ENCODE measurements at regions not wholly inside any gene's neighbourhood (a gene's known extent, or its start where the extent isn't known, plus 50 kb on each side); places are given as distances from the start of the nearest gene placed in this dataset.

DNA sequence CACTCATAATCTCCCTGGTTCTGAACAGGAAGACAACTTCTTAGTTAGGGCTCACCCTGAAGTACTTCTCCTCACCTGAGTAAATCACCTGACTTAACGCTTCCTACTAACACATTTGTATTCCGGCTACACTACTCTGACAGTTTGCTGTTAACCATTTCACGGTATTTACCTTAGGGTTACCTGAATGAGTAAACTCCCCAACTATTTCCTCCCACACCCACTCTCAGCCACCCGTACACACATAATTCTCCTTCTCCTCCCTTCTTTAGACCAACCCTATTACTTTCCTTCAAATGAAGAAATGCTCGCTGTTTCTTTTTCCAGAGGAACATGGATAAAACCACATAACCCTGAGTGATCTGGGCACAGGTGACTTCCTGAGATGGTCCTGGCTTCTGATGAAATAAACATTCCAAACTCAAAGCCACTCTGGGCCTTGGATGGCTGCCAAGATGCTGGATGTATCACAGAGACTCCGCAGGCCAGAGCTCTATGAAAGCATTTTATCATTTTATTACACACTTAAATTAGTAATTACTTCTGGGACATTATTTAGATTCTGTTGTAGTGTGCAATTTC, 183.6 kb upstream of the ATP11B start:
- no peak for DNase-seq

DNA sequence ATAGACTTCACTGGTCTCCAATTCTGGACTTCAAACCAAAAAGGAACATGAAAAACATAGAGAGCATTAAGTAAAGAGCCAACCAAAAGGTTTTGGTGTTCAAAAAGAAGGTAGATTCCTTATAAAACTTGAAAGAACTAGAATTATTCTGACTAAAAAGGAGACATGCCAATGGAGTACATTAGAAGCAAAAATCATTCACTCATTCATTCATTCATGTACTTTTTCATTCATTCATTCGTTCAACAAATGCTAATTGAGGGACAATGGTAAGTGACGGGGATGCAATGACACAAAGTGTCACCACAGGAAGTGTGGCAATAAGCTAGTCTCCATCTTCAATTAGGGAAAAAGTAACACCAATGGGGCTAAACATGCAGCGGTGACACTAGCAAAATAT, 181.0 kb upstream of the ATP11B start:
- no peak for DNase-seq

DNA sequence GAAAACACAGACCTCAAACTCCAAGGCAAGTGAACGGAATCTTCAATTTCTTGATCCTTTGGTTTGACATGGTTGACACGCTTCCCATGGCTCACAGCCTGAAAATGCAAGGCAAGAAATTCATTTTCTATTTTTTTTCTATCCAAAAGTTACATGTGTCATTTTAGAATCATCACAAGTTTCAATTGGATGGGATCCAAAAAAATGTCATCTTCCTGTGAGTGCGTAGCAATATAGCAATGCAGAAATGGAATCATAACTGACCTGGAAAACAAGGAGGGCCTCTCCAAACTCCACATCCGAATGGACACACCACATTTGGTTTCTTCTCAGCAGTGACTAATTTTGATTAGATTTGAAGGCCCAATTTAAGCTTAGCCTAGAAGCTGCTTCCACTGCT, 175.8 kb upstream of the ATP11B start:
- no peak for DNase-seq

DNA sequence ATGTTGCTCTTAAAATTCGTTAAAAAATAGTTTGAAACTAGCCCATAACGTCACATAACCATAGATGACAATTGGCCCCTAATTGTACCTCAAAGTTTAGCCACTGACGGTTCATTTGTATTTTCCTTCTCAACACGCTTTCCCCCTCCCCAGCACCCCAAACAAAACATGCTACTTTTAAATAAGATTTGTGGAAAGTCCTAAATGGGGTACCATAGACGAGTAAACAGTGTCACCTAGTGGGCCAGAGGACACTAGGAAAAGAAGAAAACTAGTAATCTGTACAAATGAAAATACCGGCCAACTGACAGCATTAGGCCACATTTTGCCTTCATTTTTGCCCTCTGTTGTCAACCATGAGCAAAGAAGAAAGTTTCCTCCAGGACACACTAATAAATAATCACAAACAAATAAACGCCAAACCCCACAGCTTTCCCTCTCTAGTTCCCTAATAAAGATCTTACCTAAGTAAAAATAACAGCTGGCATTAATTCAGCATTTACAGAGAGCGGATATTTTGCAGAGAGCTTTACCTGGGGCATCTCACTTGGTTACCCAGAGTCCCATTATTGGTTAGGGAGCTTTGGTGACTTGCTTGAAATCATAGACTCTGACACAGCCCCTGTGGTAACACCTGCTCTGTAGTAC, 175.1 kb upstream of the ATP11B start:
- no peak for DNase-seq

DNA sequence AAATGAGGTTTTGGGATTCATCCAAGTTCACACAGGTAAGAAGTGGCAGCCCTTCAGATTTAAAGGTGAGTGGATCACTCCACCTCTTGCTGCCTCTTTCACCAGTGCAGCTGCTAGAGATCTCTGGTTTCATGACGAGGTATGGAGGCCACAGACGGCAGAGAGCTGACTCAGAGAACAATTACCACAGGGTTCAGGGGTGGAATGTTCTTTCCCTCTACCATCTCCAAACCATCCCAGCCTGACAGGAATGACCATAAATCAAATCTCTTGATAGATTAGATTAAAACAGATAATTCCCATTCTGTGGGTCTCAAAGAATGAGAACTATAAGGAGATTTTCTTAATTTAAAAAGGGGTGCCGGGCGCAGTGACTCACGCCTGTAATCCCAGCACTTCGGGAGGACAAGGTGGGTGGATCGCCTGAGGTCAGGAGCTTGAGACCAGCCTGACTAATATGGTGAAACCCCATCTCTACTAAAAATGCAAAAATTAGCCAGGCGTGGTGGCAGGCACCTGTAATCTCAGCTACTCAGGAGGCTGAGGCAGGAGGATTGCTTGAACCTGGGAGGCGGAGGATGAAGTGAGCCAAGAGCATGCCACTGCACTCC, 174.2 kb upstream of the ATP11B start:
- no peak for DNase-seq

DNA sequence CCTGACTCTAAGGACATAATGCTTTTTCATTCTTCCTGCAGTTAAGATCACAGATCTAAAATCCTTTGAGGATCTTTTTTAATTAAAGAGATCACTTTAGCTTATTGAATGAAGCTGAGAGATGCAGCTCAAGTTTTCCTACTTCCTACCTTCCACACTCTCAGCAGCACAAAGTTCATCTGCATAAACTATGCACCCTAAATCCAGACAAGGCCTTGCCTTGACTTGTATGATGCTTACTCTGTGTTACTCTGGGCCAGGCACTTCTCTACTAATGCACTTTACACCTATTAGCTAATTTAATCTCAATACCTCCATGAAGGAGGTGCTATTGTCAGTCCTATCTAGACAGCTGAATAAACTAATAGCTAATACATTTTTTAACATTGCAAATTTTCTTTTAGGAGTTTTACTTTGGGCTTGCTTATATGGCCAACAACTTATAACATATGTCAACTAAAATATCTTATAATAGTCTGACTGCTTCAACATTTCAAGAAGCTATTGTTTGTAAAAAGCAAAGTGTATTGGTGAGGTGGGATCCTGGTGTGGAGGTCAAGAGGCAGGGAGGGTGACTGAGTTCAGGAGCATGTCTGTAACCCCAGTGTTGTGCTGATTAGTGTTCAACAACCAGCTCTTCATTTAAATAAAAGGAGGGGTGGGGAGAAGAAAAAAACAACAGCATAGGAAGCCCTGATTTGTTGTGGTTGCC, 172.4 kb upstream of the ATP11B start:
- DNase-seq = no peak

DNA sequence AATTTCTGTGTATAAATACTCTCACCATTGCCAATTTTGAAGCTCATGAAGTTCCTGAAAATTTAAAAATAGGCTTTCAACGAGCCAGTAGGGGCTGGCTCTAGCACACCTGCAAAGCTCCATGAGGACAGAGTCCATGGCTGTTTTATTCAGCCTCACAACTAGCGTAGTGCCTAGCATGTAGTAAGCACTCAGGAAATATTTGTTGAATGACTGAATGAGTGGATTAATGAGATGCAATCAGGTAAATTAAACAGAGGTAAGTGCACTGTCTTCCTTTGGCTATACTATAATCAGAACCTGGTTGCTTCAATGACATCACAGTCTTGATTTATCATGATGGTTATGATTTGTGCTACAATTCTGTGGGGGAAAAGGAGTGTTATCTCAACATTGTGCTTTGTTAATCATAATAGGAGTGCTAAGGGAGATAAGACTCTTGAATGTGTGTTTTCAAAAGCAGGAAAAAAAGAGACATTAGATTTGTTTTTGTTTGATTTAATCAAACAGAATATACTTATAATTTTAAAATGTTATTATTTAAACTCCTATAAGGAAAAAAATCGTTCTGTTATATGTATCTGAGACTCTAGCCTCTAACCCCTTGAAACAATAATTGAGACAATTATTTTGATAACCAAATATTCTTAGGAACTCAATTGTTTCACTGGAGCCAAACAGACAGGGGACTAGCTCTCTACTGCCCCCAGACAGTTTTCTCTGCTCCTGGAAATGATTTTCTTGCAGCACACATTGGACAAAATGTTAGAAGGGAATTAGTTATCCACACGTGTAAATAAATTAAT, 171.7 kb upstream of the ATP11B start:
- DNase-seq = no peak

DNA sequence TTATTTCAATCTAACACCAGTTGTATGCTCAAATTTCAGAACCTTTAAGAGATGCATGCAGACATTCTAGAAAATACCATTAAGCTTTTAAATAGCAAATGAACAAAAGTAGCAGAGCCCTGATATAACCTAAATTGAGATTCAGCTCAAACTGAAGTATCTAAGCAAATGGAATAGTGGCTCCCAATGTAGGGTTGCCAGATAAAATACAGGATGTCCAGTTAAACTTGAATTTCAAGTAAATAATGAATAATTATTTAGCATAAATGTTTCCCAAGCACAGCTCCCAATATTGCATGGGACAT, 171.1 kb upstream of the ATP11B start:
- DNase-seq = no peak

DNA sequence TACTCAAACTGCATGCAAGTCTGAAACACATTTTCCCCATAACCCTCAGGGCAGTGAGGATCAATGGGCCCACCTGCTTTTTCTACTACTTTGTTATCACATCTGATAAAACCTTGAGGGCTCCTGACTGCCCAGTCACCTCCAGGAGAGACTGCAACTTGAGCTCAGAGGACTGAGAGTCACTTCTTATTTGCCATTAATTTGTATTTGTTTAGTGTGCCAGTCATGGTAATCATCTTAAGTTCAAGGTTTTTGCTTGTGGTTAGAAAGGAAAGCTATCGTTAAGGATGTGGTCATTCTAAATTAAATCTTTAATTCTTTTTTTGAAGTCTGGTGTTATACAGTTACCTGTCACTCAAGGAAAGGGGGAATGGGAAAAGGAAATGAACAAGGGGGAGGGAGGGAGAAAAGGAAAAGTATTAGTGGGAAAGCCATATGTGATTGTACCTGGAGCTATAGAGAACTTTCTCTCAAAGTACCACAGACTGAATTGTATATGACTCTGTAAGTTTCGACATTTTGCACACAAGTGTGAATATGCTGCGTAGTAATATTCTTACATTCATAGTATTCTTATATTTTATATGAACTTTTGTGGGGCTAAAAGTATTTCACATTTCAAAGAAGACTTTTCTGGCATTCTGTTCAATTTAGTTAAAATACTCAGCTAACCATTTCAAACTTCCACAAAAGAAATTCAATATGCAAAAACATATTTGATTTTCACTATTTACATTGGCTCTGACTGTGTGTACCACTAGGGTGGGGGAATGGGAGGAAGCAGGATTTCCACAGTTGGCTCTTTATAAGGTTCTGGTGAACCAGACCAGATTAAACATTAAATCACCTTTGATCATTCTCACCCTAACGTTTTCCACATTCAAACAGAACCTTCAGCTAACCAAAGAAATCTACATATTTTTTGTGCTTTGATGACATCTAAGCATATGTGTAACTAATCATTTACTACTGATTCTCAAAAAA, 166.5 kb upstream of the ATP11B start:
- no peak for DNase-seq

DNA sequence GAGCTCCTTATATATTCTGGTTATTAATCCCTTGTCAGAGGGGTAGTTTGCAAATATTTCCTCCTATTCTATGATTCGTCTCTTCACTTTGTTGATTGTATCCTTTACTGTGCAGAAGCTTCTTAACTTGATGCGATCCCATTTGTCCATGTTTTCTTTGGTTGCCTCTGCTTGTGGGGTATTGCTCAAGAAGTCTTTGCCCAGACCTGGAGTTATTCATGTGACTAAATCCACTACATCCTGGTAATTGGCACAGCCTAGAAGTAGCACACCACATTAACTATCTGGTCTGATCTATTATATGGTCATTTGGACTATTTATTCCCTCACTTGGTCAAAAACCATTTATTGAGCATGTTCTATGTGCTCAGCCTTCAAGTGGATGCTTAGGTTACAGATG, 164.8 kb upstream of the ATP11B start:
- DNase-seq = no peak

DNA sequence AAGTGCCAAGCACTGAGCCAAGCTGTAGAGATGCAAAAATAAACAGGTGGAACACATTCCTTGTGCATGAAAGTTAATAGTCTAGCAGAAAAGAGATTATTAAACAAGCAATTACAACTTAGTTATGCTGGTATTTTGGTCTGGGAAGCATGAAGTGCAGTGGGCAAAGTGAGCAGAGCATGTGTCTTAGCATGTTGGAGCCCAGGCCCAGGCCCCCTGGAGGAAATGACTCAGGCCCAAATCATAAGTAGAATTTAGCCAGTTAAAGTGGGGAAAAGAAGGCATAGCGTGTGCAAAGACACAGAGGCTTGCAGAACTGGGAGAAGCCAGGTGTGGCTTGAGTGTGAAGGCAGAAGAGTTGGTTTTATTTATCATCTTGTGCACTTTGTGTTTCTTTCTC, 163.8 kb upstream of the ATP11B start:
- DNase-seq = no peak

DNA sequence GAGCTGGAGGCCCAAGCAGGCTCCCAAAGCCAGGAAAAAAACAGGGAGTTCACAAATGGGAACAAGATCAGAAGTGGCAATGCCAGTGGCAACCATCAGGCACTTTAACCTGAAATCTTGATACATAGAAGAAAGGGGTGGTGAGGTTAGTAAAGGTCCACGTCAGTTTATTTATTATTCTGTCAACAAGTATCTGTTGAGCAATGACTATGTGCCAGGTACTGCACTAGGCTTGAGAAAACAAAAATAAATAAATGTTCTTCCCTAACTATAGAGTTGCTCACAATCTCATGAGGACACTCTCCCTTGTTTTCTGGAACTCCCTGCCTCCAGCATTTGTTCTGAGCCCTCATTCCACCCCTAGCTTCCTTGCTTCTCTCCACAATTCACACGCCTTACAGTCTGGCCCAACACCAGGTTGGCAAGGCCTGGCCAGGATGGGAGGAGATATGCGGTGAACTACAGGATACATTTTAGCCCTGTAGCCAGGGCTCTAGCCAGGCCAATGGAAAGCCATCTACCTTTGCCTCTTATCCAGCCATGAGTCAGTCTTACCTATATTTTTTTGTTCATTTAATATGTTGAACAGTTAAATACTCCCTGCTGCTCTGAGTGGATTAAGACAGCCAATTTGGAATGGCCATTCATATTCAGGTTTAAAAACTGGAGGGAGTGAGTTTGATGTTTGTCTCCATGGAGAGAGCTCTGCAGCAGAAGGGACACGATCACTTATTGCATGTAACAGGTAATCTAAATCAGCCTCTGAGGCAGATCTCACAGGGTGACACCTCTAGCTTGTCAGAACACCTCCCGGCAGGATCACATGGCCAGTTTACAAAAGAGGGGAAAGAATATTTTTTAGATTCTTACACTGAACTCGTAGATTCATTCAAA, 161.9 kb upstream of the ATP11B start:
- no peak for DNase-seq

DNA sequence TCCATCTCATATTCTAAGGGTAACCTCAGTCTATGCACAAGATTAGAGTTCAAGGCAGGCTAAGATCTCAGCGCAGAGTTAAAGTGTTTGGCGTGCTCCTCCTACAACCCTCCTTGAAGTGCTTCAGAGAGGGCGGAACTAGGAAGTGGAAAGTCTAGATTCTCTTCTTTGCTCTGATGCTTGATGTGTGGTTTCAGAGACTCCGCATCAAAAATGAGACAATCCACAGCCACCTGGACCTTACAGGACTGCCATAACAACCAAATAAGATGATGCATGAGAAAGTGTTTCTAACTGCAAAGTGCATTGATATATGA, 161.3 kb upstream of the ATP11B start:
- no peak for DNase-seq

DNA sequence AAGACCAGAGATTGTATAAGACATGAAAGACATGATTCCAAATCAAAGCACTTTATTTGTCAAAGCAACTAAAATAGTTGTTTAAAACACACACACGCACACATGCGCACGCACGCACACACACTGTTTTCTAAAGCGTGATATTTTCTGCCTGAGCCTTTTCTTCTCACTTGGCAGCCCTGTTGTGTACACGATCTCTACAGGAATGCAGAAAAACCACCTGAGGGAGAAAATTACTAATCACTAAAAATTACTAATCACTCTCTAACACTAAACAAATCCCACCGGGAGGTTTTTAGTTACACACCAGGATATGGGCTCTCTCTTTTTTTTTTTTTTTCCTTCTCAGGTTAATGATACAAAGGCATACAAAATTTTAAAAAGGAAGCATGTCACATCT, 160.1 kb upstream of the ATP11B start:
- no peak for DNase-seq

DNA sequence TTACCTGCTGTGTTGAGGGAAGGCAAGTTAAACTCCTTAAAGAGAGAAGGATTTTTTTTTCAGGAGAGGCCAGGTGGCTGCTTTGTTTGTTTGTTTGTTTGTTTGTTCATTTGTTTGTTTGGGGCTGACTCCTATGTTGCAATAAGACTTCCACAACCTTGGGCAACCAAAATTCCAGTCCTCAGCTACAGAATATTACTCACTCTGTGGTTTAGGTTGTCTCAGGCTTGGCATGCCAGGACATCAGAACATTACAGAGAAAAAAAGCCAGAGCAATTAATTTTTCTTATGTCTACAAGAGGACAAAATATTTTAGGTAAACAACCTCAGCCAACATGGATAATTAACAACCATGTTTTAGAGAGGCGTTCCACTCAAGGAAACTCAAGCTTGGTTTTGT, 156.7 kb upstream of the ATP11B start:
- no peak for DNase-seq

DNA sequence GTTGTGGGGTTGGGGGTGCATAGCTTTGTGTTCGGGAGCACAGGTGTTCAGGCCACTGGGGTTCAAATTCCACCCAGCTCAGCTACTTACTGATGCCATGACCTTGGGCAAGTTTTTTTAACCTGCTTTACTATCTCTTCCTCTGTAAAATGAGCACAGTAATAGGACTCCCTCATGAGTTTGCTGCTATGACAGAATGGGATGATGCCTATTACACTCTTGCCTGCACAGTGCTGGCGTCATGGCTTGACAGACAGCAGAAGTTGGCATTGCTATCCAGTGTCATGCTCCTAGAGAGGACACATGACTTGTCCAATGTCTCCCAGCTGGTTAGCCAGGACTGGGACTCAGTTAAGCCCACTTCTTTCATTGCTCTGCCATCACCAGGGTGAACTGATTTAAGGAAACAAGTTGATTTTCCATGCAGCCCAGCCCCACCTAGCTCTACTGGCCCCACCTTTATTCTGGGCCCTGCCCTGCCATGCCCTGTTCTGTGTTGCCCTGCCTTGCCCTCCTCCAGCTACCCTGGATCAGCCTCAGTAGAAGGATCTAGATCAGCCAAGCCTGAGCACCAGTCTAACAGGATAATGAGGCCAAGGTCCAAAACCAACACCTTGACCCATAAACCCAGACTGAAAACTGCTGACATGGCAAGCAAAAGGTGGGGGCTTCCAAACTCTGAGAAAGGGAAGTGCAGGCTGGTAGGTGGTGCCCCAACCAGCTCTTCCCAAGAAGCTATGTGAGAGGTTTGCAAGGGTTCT, 155.8 kb upstream of the ATP11B start:
- no peak for DNase-seq

DNA sequence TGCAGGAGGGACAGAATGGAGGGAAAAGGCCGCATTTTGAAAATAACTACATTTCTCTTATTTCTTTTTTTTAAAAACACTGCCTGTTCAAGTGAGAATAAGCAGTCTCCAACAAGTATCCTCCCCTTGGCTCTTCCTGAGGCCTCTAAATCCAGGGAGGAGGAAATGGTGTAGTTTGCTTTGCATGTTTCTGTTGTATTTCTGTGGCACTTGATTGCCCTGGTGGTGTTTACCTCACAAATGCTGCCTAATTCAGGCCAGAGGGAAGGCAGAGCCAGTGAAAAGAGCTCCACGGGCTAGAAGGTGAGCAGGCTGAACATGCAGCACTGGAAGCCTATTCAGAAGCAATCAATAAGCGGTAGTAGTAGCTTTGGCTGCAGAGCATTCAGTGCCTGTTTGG, 149.3 kb upstream of the ATP11B start:
- no peak for DNase-seq

DNA sequence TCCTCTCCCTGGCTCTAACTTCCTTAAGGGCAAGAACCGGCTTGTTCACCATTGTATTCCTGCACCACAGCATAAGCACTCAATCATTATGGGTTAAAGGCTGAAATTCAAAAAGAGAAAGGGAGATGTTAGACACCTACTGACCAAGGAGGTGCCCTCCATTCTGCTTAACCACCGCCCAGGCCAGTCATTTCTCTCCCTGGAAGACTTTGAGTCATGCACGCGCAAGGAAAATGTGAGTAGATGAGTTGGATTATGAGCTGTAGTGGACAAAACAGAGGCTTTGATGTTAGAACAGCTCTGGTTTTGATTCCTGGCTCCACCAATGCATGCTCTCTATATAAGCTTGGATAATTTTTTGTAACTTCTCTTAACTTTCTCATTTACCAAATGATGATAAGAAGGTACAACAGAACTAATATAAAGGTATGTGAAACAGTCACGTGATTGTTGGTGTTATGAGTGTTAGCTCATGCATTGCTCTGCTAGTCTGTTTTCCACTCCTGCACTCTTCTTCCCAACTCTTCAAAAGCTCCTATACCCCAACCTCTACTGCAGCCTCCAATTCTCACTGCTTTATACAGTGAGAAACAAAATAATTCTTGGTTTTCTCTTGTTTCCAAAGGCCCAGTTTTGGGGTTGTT, 148.4 kb upstream of the ATP11B start:
- no peak for DNase-seq

DNA sequence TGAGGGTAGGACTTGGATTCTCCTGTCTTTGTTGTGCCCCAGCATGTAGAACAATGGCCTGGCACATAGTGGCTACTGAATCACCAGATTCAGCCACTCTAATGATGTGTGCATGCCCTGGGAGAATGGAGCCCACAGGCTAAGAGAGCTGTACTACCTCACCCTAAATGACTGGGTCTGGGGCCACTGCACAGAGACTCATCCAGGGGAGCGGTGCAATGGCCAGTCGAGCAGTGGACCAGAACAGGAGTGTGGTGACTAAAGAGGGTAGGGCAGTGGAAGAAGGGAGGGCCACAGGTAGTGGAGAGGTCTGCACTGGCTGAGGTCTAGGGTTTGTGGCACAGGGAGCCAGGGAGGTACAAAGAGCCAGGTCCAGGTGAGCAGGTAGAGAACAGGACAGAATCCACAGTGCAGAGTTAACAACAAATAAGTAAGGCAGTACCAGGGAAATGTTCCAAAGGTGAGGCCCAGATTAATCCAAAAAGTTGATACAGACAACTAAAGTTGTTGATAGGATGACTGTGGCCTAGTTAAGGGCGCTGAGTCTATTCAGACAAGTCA, 142.7 kb upstream of the ATP11B start:
- no peak for DNase-seq

DNA sequence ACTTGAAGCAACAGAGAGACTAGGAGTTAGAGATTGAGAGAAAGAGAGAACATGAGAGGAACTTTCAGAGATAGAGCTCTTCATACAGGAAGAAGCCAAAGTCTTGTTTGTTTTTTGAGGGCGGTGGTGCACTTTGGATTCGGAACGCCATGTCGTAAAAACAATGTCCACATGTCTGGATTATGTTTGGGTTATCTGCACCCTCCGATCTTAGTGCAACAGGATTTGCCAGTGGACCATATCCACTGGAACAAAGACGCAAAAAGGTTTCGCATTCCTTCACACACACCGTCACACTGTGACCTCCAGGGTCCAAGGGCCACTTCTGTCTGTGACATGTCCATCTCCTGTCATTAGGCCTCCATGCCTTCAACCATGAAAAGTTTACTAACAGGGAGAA, 141.8 kb upstream of the ATP11B start:
- no peak for DNase-seq
